Colonic mucosa (tissue), 4 donors: ENCODE measurements at regions not wholly inside any gene's neighbourhood (a gene's known extent, or its start where the extent isn't known, plus 50 kb on each side); places are given as distances from the start of the nearest gene placed in this dataset.

Source experiments
- DNase-seq: peaks from one replicate; pipeline ENCODE4 v3.0.0-alpha.2; 2020
- H3K27ac ChIP-seq: fragments of 200-600 bp; one replicate; pipeline ENCODE4 v1.8.0; 2021
- H3K27me3 ChIP-seq: fragments of 200-600 bp; one replicate; pipeline ENCODE4 v1.8.0; 2021
- H3K36me3 ChIP-seq: fragments of 200-600 bp; one replicate; pipeline ENCODE4 v1.8.0; 2021
- H3K4me1 ChIP-seq: fragments of 200-600 bp; one replicate; pipeline ENCODE4 v1.8.0; 2021; ENCODE audit warnings: mild to moderate bottlenecking
- H3K4me3 ChIP-seq: fragments of 200-600 bp; one replicate; pipeline ENCODE4 v1.8.0; 2021
- H3K9ac ChIP-seq, 2 donors: one replicate each; pipeline ENCODE4 v1.7.0; 2013; ENCODE audit warnings: control low read depth in 2 of 2, low read depth in 2 of 2, low read length in 2 of 2
- H3K9me3 ChIP-seq: fragments of 200-600 bp; one replicate; pipeline ENCODE4 v1.8.0; 2021
- CTCF ChIP-seq: fragments of 200-600 bp; IDR thresholded peaks from one replicate; pipeline ENCODE4 v1.8.0; 2022; ENCODE audit warnings: antibody characterized with exemption, mild to moderate bottlenecking
- intact Hi-C: fragments of 100-400 bp; cut with DNase I; formaldehyde crosslinking; loops from one replicate; pipeline ENCODE4 v1.14.1; 2022
- donor health status: healthy.
- donor health status: DM: no; HTN: no; CAD: no.
- donor health status: DM: no; HTN: no; CAD: no.

- no peaks in the 10 kb centered on the region for H3K27me3 ChIP-seq
- no peak for DNase-seq
- H3K36me3 ChIP-seq: no peaks in the 10 kb centered on the region
- no peaks in the 10 kb centered on the region for H3K9me3 ChIP-seq
- no peak overlapping the region for H3K9ac ChIP-seq
- no peak for TF ChIP-seq CTCF
- no peak overlapping the region for H3K27ac ChIP-seq
- intact Hi-C loops: no loop called here
- no peaks in the 10 kb centered on the region for H3K4me1 ChIP-seq
- no peak overlapping the region for H3K4me3 ChIP-seq
These were observed 309.9 kb downstream of the ADGRL2 start for GRCh38 chr1:82110366-82111254.

GRCh38 chr1:82108843-82109242, 308.1 kb downstream of the ADGRL2 start:
- Histone ChIP-seq H3K9me3 (no peaks in the 10 kb centered on the region), H3K4me1 (no peaks in the 10 kb centered on the region), H3K27ac (no peak overlapping the region), H3K4me3 (no peak overlapping the region), H3K9ac (no peak overlapping the region), H3K27me3 (no peaks in the 10 kb centered on the region), H3K36me3 (no peaks in the 10 kb centered on the region)
- DNase-seq: no peak
- no peak for TF ChIP-seq CTCF
- intact Hi-C loops: no loop called here

- Histone ChIP-seq H3K9ac (no peak overlapping the region), H3K4me3 (no peak overlapping the region), H3K27ac (no peak overlapping the region), H3K9me3 (no peaks in the 10 kb centered on the region), H3K36me3 (no peaks in the 10 kb centered on the region), H3K27me3 (no peaks in the 10 kb centered on the region), H3K4me1 (no peaks in the 10 kb centered on the region)
- intact Hi-C loops: no loop called here
- TF ChIP-seq CTCF: no peak
- DNase-seq: no peak
These were observed 305.9 kb downstream of the ADGRL2 start for GRCh38 chr1:82106672-82107071.

- Histone ChIP-seq H3K4me3 (no peak overlapping the region), H3K27me3 (no peaks in the 10 kb centered on the region), H3K9me3 (no peaks in the 10 kb centered on the region), H3K9ac (no peak overlapping the region), H3K36me3 (no peaks in the 10 kb centered on the region), H3K4me1 (no peaks in the 10 kb centered on the region), H3K27ac (no peak overlapping the region)
- TF ChIP-seq CTCF: no peak
- DNase-seq: no peak
- intact Hi-C loops: no loop called here
These were observed 298.4 kb downstream of the ADGRL2 start for GRCh38 chr1:82099170-82099569.

- Histone ChIP-seq H3K36me3 (no peaks in the 10 kb centered on the region), H3K9me3 (no peaks in the 10 kb centered on the region), H3K27me3 (no peaks in the 10 kb centered on the region), H3K9ac (no peak overlapping the region), H3K27ac (no peak overlapping the region), H3K4me3 (no peak overlapping the region), H3K4me1 (no peaks in the 10 kb centered on the region)
- intact Hi-C loops: no loop called here
- DNase-seq: no peak
- no peak for TF ChIP-seq CTCF
These were observed 293.4 kb downstream of the ADGRL2 start for GRCh38 chr1:82094136-82094535.
